ENCODE measurements at regions not wholly inside any gene's neighbourhood (a gene's known extent, or its start where the extent isn't known, plus 50 kb on each side); places are given as distances from the start of the nearest gene placed in this dataset.

DNA sequence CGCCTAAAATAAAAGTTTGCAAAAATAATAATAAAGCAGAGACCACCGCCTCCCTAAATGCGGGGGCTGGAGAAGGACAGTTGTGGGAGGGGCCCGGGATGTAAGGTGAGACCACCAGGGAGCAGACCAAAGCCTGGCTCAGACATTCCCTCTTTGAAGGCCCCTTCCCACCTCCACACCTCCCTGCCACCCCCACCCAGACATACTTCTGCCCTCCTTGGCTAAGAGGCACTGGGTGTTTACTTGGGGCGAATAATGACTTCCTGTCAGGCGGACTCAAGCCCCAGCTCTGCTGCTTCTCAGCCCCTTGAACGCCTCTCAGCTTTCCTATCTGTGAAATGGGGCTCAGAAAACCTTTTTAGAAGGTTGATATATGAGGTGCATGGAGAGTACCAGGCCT is 58.8 kb upstream of the GGTA1 start:
- no peak overlapping the region for H3K18ac ChIP-seq (ENCODE audit: insufficient read length, low read depth, low read length)
- H3K9me3 ChIP-seq (ENCODE audit: control insufficient read depth, low read depth, low read length): no peaks in the 10 kb centered on the region
- H2BK12ac ChIP-seq (ENCODE audit: insufficient read length, low read depth, low read length): no peak overlapping the region
- no peak overlapping the region for H2AK5ac ChIP-seq (ENCODE audit: insufficient read length, low read length)
- H3K4me2 ChIP-seq (ENCODE audit: insufficient read depth, insufficient read length, low read length): no peak overlapping the region
- H2BK120ac ChIP-seq (ENCODE audit: low read depth, low read length, poor library complexity, severe bottlenecking): no peak overlapping the region
- H3K4ac ChIP-seq (ENCODE audit: low read depth, low read length): no peak overlapping the region
- H3T11ph ChIP-seq (ENCODE audit: low read length): no peak overlapping the region
- no peak for DNase-seq
- no peak overlapping the region for H3K4me3 Mint-ChIP-seq
- H3K27me3 ChIP-seq (ENCODE audit: insufficient read depth, low read length): no peaks in the 10 kb centered on the region
- no peak overlapping the region for H2BK20ac ChIP-seq (ENCODE audit: low read depth, low read length, poor library complexity, severe bottlenecking)
- no peak overlapping the region for H2AFZ ChIP-seq (ENCODE audit: low read length)
- no peak overlapping the region for H3K27ac ChIP-seq (ENCODE audit: insufficient read length, low read depth, low read length)
- no peaks in the 10 kb centered on the region for H3K79me1 ChIP-seq (ENCODE audit: insufficient read depth, low read depth, low read length, poor library complexity, severe bottlenecking)
- no peak overlapping the region for H3K27ac Mint-ChIP-seq
- no peak overlapping the region for H2BK5ac ChIP-seq (ENCODE audit: insufficient read length, low read length)
- no peak overlapping the region for H3K23ac ChIP-seq (ENCODE audit: insufficient read length, low read depth, low read length)
- H3K23me2 ChIP-seq (ENCODE audit: insufficient read length, low read depth, low read length, poor library complexity, severe bottlenecking): no peaks in the 10 kb centered on the region
- TF ChIP-seq, protein P1, sequence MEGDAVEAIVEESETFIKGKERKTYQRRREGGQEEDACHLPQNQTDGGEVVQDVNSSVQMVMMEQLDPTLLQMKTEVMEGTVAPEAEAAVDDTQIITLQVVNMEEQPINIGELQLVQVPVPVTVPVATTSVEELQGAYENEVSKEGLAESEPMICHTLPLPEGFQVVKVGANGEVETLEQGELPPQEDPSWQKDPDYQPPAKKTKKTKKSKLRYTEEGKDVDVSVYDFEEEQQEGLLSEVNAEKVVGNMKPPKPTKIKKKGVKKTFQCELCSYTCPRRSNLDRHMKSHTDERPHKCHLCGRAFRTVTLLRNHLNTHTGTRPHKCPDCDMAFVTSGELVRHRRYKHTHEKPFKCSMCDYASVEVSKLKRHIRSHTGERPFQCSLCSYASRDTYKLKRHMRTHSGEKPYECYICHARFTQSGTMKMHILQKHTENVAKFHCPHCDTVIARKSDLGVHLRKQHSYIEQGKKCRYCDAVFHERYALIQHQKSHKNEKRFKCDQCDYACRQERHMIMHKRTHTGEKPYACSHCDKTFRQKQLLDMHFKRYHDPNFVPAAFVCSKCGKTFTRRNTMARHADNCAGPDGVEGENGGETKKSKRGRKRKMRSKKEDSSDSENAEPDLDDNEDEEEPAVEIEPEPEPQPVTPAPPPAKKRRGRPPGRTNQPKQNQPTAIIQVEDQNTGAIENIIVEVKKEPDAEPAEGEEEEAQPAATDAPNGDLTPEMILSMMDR (conservative IDR thresholded peaks at IDR 0.05): no peak
- H4K8ac ChIP-seq (replicated peaks; ENCODE audit: insufficient read length, low read depth, low read length): no peak overlapping the region
- H3K9me3 Mint-ChIP-seq: no peaks in the 10 kb centered on the region
- H3K4me1 ChIP-seq (ENCODE audit: insufficient read depth, low read length): peaks cover 4% of the 10 kb centered on the region; the same call in 1 of the 2 replicates
- H3K79me2 ChIP-seq (ENCODE audit: insufficient read depth, low read length): no peaks in the 10 kb centered on the region
- H3K27me3 Mint-ChIP-seq (ENCODE audit: low read depth): peaks cover 12% of the 10 kb centered on the region
- no CpG with 5 or more reads among the region's 7 CpGs for WGBS (ENCODE audit: extremely low coverage, insufficient read length, low lambda C conversion rate)
- no peak overlapping the region for H4K5ac ChIP-seq (ENCODE audit: insufficient read length, low read depth, low read length)
- H3K9ac ChIP-seq (ENCODE audit: extremely low read depth, insufficient read length, low read length): no peak overlapping the region
- no peak overlapping the region for H3K14ac ChIP-seq (ENCODE audit: insufficient read depth, low read length)
- H3K56ac ChIP-seq (ENCODE audit: insufficient read length, low read depth, low read length): no peak overlapping the region
- H4K20me1 ChIP-seq (ENCODE audit: control insufficient read depth, insufficient read depth, insufficient read length): no peaks in the 10 kb centered on the region
- no peak overlapping the region for H4K91ac ChIP-seq (ENCODE audit: insufficient read length, low read depth, low read length)
- H3K4me1 Mint-ChIP-seq: peaks cover 17 to 33% of the 10 kb centered on the region in 2 experiments
- H2BK15ac ChIP-seq (ENCODE audit: low read depth, low read length): no peak overlapping the region
- H3K36me3 Mint-ChIP-seq (ENCODE audit: insufficient read depth in 1 of 3, low read depth in 3 of 3): no peaks in the 10 kb centered on the region; a peak in 1 of 7 replicates
